ENCODE measurements at regions not wholly inside any gene's neighbourhood (a gene's known extent, or its start where the extent isn't known, plus 50 kb on each side); places are given as distances from the start of the nearest gene placed in this dataset.

DNA sequence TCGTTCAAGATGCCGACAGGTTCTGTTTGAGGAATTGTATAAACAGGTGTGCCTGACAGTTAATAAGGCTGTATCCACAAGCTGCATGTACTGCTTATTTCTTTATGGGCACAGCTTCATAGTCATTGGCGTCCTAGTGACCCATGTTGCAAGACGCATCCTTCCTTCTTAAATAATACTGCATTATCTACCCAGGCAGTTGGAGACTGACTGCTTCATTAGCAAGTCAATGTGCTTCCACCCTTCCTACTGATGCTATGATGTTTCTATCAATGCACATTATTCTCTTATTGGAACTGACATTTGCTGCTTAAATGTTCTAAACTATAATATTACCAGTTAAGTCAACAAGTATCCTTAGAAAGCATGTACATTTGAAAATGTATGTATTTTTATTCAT is 950.0 kb upstream of the MIR17HG start:
- no peak for TF ChIP-seq CTCF (IDR thresholded peaks at IDR 0.05)
- no peak for TF ChIP-seq POLR2A (IDR thresholded peaks at IDR 0.05)
